NCI-H510A treated with DMSO at 0.1 percent for 48 hours (cell line): ENCODE measurements at regions not wholly inside any gene's neighbourhood (a gene's known extent, or its start where the extent isn't known, plus 50 kb on each side); places are given as distances from the start of the nearest gene placed in this dataset.
A peak's percentile ranks its signal among the peaks of the same experiment; 100 is the strongest.
"Not testable (repeated sequence)": the region's sequence is repeated elsewhere in the genome, so short reads cannot be mapped to it uniquely, and the experiment has no call there.

Experiments
- DNase-seq: peaks from one replicate; lab custom pipeline; 2025; lab: John Stamatoyannopoulos, UW

DNA sequence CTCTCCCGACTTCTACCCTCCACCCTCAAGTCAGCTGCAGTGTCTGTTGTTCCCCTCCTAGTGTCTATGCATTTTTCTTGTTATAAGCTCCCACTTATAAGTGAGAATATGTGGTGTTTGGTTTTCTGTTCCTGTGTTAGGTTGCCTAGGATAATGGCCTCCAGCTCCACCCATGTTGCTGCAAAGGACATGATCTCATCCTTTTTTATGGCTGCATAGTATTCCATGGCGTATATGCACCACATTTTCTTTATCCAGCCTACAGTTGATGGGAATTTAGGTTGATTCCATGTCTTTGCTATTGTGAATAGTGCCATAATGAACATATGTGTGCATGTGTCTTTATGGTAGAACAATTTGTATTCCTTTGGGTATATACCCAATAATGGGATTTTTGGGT is 80.7 kb downstream of the SPTSSA start:
- DNase-seq, result not testable (repeated sequence)

GRCh38 chr14:34380471-34380845 is 81.6 kb downstream of the SPTSSA start:
- DNase-seq, result no peak

DNA sequence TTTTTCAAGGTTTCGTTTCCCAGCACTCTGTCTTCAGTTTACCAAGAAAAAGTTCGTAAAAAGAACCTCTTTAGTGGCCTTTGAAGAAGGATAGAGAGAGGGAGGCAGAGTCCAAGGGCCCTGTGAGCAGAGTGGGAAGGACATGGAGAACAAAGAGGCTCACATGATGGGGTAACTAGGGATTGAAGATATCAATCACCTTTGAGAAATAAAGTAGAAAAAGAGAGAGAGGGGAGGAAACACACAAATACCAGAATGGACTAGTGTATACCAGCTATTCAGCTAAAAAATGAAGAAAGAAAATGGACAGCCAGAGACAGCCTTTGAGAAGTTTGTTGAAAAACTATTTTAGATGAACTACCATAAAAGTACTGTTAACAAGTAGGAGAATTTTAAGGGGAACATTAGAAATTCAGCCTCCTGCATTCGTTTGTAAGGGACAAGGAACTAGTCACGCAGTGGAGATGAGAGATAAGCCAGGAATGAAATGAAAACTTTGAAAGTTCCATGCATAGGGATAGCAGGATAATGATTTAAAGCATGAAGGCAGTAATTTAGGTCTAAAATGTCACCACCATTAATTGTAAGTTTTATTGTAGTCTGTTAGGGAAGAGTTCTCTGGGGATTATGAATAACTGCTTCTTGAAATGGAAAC is 82.1 kb downstream of the SPTSSA start:
- DNase-seq, result no peak

DNA sequence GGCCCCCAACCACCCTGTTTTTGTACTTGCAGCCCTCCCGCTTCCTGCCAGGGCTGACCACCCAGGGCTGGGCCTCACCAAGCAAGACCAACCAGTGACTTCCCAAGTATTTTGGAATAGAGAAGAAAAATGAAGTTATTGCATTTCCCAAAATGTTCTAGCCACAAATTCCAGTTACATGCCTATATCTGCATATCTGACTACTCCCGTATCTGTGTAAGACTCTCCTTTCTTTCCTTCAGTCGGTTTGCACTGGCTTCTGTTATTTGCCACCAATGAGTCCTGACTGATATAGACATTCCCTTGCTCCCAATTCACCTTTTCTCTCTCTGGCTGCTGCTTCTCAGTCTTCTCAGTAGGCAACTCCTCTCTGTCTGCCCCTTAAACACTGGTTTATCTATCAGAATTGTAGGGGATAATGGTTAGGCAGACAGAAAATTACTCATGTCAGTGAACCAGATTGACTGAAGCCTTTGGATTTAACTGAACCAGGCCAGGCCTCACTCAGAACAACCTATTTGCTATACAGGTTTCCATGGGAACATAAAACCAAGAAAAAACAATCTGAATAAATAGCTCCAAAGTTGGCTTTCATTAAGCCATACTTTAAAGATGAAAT is 85.3 kb downstream of the SPTSSA start:
- DNase-seq, result no peak

DNA sequence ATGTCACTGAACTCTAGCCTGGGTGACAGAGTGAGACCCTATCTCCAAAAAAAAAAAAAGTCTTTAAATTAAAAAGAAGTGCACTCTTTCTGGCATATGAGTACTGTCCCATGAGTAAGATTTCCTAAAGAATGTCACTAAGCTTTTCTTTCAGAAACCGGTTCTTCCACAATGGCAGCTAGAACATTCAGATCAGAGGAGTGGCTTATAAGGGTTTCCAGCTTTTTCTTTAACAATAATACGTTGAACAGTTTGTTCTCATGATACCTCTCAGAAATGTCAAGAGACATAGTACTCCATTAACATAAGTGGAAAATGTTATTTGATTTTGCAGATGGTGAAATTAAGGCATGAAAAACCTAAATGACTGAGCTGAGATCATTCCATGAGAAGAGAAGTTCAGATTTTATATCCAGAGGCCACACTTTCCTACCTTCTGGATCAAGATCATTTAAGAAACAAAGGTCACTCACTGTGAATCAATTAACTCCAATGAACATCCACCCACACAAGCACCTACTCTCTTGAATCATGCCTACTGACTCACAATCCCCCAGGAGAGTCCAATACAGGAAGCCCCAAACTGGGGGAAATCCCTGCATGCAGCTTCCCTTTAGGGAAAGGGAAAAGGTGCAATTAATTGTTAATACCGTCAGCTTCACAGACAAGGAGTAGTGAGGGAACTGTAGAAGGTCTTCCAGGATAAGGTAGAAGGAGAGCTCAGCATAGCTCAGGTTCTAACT is 86.9 kb downstream of the SPTSSA start:
- peak; percentile 23 for DNase-seq

DNA sequence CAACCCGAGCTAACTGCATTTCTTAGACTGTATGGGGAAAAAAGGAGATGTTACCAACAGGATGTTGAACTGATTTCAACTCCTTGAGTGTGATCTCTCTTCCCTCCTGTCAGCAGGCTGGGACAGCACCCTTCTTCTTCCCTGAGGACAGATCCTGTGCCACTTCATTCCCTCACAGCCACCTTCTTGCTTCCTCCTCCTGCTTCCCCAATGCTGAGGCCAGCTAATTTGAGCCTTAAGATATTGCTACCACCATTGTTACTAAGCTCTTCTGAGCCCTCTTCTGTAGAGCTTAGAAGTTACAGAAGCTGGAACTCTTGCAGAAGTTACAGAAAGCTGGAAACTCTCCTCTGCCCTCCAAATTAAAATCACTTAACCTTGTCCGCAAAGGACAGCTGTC is 88.8 kb downstream of the SPTSSA start:
- no peak for DNase-seq

- no peak for DNase-seq
These were observed 89.3 kb downstream of the SPTSSA start for GRCh38 chr14:34372786-34373185.

DNA sequence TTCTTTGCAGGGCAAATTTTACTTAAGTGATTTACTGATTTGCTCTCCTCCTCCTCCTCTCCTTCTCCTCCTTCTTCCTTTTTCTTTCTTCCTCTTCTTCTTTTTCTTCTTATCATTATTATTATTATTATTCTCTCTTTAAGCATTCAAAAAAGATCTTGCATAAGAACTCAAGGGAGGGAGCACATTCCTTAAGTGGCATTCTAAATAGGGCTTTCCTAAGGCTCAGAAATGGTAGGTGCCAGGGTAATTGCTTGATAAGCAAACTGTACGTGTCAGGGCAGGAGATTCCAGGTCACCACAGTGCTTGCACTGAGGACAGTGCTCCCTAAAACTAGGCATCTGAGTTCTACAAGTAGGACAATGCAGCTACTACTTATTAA is 92.4 kb downstream of the SPTSSA start:
- no peak for DNase-seq

- no peak for DNase-seq
These were observed 92.9 kb downstream of the SPTSSA start for GRCh38 chr14:34368971-34369647.

DNA sequence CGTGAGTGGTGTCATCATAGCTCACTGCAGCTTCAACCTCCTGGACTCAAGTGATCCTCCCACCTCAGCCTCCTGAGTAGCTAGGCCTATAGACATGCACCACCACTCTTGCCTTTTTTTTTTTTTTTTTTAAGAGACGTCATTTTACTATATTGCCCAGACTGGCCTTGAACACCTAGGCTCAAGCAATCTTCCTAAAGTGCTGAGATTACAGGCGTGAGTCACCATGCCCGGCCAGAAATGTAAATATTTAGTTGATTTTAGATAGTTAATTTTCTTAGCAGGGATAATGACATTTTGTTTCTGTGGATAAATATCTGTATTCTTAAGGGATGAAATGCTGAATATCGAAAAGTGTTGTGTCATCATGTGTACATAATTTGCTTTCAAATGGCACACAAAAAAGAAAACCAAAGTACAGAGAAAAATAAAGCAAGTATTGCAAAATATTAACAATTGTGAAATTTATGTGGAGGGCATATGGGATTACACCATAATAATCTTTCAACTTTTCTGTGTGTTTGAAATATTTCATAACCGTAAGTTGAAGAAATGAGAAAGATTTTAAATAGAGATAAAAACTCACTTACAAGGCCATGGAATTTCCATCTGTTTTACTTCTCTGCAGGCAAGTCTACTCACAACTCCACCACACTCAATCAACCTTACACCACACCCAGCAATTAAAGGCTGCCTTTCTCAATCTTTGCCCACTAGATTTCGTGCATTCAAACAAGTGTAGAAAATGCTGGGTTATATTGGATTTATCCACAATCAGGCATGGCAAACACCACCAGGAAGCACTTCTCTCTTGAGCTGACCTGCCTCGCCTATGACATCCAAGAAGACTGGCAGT is 93.7 kb downstream of the SPTSSA start:
- no peak for DNase-seq

DNA sequence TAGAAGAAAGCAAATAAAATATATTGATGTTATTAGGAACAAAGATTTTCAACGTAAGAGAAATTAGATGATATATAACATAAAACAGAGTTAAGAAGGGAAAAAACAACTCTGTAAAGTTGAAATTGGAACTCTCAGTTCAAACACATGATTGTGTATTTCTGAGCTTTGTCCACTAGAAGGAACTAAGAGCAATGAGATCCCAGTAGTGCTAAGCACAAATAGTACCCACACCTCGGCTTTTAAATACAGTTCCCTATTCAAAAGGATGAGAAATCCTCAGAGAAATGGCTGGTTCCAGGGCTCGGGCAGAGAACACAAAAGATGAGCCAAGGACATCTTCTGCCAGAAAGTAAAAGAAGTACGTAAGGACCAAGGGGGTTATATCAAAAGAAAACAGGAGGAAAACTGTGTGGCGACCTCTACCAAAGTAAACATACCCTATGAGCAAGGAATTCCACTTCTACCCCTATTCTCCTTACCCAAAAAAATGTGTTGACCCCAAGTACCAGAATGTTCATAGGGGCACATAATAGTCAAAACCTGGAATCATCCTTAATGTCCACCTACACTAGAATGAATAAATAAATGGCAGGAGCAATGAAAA is 96.6 kb downstream of the SPTSSA start:
- no peak for DNase-seq

GRCh38 chr14:34364201-34364600 is 97.8 kb downstream of the SPTSSA start:
- no peak for DNase-seq

DNA sequence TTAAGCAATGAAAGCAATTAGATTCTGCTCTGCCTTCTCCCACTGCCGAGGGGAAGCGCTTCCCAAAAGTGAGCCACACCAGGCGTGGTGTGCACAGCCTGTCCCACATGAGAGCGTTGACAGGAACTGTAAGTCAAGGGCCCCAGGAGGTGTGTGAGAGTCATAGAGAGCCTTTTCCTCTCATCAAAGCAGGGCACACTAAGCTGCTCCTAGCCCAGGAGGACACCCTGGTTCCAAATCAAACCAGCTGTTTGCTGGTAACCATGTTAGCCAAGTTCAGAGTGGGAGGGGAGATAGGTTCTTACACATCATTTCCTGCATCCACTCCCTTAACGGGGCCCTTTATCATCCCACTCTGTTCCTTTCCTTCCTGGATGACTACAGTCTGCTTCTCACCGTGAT is 98.3 kb downstream of the SPTSSA start:
- DNase-seq, result no peak

DNA sequence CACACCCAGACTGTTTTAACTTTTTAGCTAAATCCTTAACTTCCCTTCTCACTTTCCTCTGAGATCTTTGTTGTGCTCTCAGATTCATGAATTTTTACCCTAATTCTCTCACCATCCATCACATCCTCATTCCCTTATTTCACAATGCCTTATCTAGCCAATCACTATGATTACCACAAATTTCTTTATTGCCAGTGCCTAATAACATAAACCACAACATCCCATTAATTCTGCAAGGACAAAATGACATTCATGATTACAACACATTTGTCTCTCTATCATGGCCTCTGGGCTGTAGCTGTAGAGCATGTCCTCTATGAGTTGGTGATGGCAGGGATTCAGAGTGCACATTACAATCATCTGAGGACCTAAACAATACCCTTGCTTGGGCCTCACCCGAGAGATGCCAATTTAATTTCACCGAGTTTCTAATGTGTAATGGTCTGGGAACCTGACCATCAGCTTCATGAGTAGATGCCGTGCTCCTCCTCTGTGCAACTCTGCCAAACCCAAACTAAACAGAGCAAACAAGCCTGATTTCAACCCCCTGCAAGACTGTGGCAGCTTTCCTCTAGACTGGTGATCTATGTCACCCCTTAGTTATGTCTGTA is 99.3 kb downstream of the SPTSSA start:
- no peak for DNase-seq

GRCh38 chr14:34361504-34362011 is 100.5 kb downstream of the SPTSSA start:
- DNase-seq, result no peak

DNA sequence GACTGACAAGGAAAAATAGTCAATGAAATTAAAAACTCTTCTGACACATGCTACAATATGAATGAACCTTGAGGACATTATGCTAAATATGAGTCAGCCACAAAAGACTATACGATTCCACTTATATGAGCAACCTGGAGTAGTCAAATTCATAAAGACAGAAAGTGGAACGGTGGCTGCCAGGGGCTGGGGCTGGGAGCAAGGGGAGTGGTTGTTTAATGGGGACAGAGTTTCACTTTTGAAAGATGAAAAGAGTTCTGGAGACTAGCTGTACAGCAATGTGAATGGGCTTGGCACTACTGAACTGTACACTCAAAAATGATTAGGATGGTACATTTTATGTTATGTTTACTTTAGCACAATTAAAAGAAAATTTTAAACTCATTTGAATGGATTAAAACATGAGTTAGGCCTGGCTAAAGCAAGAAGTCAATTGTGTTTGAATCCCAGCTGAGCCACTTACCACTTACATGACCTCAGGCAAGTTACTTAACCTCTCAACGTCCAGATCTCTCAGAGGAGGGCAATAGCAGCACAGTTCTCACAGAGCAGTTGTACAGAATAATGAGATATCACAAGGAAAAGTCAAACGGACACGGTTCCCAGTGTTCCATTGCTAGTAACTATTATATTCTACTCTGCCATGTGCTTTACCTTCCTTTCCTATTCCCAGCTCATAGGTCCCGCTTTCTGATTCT is 102.5 kb downstream of the SPTSSA start:
- DNase-seq, result no peak

DNA sequence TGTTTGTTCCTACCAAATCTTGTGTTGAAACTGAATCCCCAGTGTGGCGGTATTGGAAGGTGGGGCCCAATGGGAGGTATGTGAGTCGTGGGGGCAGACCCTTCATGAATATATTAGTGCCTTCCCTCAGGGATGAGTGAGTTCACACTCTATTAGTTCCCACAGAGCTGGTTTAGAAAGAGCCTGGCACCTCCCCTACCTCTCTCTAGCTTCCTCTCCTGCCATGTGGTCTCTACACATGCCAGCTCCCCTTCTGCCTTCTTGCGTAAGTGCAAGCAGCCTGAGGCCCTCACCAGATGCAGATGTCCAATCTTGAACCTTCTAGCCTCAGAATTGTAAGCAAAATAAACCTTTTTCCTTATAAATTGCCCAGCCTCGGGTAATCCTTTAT is 105.8 kb downstream of the SPTSSA start:
- no peak for DNase-seq

- no peak for DNase-seq
These were observed 106.3 kb downstream of the SPTSSA start for GRCh38 chr14:34355584-34356263.

DNA sequence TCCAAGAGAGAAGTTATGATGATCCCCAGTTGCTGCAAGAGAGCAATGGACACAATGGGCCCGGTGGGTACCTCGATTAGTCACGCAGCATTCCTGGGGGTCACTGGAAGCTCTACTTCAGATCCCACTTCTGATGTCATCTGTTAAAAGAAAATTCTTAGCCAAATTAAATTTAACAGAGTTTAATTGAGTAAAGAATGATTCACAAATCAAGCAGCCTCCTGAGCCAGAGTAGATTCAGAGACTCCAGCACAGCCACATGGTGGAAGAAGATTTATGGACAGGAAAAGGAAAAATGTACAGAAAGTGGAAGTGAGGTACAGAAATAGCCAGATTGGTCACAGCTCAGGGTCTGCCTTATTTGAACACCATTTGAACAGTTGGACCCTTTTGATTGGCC is 107.5 kb downstream of the SPTSSA start:
- DNase-seq, result no peak

- no peak for DNase-seq
These were observed 111.1 kb downstream of the SPTSSA start for GRCh38 chr14:34350903-34351302.
